Stimulated activated CD8-positive, alpha-beta memory T cell treated with anti-CD3 and anti-CD28 coated beads, Interleukin-4, amount 100 ng/mL, for 1 hour (primary cell): ENCODE measurements at regions not wholly inside any gene's neighbourhood (a gene's known extent, or its start where the extent isn't known, plus 50 kb on each side); places are given as distances from the start of the nearest gene placed in this dataset.
A peak's percentile ranks its signal among the peaks of the same experiment; 100 is the strongest.

ENCODE experiments used
- DNase-seq, 2 donors: peaks; one replicate each; pipeline ENCODE4 v3.0.0-alpha.2; 2020; ENCODE audit warnings: low read depth in 2 of 2, low spot score in 1 of 2

DNA sequence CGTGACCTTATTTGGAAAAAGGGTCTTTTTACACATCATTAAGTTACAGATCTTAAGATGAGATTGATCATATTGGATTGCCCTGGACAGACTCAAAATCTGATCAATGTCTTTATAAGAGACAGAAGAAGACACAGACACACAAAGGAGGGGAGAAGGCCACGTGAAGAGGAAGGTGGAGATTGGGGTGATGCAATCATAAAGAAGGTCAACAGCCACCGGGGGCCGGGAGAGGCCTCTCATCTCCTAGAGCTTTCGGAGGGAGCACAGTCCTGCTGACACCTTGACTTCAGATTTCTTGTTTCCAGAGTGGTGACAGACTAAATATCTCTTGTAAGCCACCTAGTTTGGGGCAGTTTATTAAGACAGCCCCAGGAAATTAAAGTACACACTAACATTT lies 204.6 kb upstream of the CSF3R start:
- no peak for DNase-seq

DNA sequence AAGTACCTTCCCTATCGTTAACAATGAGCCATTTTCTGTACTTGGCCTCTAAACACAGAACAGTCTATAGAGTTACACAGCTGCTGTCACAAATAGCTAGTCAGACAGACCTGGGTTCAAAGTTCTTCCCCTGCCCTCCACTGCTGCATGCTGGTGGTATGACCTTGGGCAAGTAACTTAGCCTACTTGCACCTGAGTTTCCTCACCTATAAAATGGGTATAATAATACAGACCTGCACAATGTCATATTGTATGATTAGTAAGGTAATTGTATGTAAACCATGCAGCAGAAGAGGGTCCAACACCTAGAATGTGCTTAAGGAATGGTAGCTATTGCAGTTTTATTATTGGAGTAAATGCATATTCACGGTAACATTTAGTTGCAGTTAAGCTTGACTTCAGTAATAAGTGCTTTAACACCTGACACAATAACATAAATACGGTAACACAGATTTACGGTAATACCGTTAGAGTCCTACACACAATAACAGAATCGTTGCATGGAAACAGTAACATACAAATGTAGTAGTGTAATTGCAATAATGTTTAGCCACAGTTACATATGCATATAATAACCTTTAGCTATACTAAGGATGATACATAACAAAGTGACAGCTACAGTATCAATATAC lies 193.3 kb upstream of the CSF3R start:
- no peak for DNase-seq

DNA sequence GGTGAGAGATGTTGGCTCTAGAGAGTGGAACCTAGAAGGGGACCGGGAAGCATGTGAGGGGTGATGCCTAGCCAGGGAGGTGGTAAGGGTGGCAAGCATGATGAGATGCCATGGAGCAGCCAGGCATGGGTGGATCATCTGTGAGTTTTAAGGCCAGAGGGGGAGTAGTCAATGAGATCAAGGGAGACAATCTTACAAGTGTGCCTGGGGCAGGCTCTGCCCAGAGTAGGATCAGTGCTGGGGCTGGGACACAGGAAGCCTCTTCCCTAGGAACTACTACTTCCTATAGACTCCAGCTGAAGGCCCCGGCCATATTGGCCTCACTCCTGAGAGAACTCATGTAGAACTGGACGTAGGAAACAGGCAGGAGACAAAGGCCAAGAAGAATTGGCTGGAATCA lies 192.4 kb upstream of the CSF3R start:
- DNase-seq, result no peak

DNA sequence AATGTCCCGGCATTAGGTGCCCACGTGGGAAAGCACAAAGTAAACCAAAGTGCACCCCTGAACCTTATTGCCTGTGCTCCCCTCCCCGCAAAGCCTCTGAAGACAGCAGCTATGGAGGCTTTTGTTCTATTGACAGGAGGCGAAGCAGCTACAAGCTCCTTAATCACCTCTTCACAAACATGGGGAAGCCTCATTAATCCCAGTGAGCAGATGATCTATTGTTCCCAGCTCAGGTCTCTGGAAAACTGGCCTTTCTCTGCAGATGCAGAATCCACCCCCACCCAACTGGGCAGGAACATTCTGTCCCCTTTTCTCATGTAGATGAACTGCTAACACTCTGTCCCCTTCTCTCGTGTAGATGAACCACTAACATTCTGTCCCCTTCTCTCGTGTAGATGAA lies 190.5 kb upstream of the CSF3R start:
- no peak for DNase-seq

DNA sequence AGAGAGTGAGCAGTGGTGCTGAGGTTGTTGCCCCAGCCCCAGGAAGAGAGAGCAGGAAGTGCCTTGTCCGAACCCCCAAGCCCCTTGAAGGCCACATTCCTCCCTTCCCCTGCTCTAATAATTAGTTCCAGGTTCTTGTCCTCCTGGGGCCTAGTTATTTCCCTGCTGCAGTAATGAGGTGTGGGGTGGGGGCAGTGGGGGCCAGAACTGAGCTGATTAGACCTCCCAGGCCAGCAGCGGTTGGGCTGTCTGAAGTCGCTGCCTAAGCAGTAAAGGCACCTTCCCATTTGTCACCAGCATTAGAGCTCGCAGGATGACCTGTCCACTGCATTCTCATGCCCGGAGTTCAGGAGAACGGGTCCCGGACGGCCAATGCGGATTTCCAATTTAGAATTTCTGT lies 186.5 kb upstream of the CSF3R start:
- no peak for DNase-seq

- DNase-seq, result no peak
Observed at GRCh38 chr1:36667836-36668235, 185.1 kb upstream of the CSF3R start.

DNA sequence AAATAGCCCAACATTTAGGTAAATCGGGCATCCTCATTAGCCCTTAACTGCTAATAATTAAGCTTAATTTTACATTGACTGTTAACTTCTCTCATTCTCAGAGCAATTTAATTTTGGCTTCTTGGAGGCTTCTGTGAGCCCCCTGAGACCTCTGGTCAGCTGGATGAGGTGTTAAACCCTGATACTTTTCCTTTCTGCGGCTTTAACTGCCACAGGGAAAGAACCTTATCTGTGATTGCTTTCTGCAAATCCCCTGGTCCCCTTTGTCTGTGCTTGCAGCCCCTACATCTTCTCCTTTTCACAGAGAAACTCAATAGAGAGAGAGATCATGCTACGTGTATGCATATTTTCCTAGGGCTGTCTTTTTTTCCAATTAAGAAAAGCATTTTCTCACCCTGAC lies 184.5 kb upstream of the CSF3R start:
- no peak for DNase-seq

DNA sequence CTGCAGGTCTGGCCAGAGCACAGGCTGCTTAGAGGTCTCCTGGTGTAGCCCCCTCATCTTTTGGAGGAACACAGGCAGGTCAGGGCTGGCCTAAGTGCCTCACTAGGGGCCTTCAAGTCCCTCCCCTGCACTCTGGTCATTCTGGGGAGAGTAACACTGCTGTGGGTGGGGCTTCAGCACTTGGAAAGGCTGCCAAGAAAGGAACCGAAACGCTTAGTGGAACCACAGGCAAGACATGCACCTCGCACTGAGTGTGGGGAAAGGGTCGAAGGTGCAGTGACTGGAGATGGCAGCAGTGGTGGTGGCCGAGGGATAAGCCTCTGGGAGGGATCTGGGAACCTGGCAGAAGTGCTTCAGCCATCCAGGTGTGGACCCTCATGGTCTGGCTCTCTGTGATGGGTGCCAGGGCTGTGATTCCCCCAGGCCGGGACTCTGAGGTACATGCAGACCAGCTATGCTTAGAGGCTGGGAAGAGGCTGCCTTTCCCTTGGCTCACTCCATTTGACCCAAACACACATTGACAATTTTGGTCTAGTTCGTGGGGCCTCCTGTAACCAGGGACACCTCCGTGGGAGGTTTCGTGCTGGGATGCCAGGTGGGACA lies 182.9 kb upstream of the CSF3R start:
- no peak for DNase-seq

GRCh38 chr1:36664571-36665287 lies 182.0 kb upstream of the CSF3R start:
- no peak for DNase-seq

- DNase-seq, result no peak
Observed at GRCh38 chr1:36663772-36664430, 181.2 kb upstream of the CSF3R start.

DNA sequence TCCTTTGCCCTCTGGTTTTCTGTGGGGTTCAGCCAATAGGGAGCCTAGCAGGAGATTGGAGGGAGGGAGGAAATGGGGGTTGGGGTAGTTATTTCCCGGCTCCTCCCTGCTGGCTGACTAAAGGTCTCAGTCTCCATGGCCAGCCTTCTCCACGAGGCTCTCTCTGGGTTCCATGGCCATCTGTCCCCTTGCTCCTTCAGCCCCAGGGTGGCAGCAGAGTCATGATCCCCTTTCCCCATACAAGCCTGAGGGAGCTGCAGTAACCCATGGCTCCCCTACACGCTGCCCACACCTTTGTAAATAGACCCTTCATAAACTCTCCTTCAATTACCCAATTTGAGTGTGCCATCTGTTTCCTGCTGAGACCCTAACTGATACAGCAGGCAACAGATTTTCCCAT lies 176.1 kb upstream of the CSF3R start:
- DNase-seq, result no peak

GRCh38 chr1:36657826-36658225 lies 175.1 kb upstream of the CSF3R start:
- no peak for DNase-seq

DNA sequence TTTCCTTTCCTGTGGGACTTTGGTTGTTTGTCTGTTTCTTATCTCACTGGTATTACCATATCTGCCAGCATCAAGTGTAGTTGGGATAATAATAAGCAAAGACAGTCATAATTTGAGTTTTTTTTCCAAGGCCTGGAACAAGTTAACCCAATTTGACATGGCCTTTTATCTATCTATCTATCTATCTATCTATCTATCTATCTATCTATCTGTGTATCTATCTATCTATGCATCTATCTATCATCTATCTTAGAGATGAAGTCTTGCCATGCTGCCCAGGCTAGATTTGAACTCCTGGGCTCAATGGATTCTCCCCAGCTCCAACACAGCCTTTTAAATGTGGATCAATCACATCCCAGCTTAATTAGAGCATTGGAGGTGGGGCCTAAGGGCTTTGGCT lies 174.1 kb upstream of the CSF3R start:
- DNase-seq, result no peak

DNA sequence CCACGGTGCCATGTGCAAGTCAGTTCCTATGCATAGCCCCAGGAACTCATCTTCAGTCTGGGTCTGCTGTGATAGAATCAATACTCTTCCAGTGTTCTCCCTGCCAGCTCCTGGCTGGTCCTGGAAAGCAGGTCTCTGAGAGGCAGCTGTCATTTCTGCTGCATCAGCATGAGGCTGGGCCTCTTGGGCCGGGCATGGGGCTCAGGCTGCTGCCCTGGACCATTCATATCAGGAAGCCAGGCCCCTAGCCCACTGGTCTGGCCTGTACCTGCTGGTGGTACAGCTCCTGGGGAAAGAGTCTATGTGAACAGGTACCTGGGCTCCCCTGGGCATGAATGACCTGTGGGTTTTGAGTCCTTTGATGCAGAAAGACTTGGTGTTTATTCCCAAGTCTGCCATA lies 173.6 kb upstream of the CSF3R start:
- no peak for DNase-seq

DNA sequence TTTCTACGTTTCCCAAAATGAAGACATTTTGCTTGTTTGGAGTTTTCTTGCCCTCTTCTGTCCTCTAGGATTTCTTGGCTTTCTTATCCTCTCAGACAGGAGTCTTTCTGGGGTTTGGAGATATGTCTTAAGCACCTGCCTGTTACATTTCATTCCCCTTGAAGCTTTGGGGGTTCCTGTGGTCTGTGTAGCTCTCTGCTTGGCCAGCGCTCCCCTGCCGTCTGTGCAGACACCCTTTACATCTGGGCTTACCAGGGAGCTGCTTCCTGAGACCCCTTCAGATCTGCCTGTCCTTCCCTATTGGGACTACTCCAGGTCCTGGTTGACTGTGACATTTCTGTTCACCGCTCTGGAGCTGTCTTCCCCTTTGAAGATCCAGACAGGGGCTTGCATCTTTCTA lies 171.9 kb upstream of the CSF3R start:
- no peak for DNase-seq

GRCh38 chr1:36653850-36654249 lies 171.1 kb upstream of the CSF3R start:
- no peak for DNase-seq

DNA sequence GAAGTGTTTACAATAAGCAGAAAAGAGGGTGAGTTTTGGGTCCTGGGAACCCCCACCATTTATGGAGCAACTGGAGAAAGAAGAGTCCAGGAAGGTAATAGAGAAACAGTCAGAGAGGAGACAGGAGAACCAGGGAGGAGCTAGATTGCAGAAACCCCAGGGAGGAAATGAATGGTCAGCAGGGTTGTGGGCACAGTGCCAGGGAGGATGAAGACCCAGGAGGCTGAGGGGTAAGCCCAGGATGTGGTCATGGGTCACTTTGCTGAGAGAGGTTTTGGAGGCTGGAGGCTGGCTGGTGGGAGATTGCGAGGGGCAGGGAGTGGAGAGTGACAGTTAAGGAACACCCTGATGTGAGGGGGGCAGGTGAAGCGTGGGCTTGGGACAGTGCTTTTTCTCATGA lies 169.9 kb upstream of the CSF3R start:
- no peak for DNase-seq

DNA sequence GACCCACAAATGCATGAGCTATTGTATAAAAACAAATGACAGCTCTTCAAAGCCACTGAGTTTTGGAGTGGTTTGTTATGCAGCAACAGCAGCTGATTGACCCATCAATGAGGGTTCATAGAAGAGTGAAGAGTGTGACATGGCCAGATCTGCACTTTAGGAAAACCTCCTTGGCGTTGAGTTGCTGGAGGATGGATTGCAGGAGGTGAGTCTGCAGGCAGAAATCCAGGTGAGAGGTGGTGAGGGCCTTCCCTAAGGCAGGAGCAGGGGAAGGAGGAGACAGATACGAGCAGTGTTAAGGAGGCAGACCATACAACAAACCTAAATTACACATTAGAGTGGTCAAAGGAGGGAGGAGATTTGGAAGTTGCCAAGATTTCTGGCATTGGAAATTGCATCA lies 169.3 kb upstream of the CSF3R start:
- DNase-seq, result no peak

- DNase-seq, result no peak
Observed at GRCh38 chr1:36651176-36651910, 168.6 kb upstream of the CSF3R start.

DNA sequence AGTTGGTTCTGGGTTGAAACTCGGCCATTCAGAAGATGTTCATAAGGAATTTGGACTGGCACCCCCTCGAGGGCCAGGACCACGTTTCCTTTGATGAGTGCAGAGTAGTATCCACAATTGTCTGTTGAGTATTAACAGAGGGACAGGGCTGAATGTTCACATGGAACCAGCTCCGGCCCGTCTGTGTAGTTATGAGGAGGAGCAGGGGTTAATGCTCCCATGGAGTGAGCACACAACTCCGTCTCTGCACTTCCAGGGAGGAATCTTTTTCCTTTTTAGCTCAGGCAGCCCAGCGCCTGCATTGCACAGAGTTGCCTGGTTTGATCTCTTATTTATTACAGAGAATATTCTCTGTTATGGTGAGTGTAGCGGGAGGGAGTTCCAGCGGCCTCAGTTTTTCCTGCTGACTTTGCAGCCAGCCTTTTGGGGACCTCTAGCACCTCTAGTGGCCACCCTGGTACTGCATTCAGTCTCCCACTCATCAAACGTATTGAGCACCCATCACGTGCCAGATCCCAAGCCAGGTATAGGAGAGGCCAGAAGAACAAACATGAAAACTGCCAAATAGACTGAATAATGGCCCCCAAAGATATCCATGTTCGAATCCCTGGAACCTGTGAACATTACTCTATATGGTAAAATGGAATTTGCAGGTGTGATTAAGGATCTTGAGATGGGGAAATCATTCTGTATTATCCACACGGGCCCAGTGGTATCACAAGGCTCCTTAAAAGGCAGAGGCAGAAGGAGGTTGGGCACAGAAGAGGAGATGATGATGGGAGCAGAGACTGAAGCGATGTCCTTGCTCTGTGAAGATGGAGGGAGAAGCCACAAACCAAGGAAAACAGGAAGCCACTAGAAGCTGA lies 167.7 kb upstream of the CSF3R start:
- DNase-seq, result peak; percentile 16 to 17

DNA sequence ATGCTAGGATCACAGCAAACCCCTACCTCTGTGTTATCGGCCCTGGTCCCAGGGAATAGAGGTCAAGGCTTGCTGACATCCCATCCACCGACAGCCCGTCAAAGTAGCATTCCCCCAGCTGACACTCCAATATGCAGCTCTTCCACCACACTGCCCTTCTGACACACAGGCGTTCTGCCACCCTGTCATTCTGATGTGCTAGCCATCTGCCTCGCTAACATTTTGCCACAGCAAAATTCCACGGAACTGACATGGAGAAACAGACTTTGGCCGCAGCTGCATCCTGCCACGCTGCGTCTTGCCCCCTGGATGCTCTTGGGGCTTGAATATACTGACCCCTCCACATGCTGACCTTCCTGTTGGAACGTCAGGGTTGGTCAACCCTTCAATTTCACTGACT lies 163.2 kb upstream of the CSF3R start:
- no peak for DNase-seq
